Heart right ventricle (tissue), 16 donors: ENCODE measurements at regions not wholly inside any gene's neighbourhood (a gene's known extent, or its start where the extent isn't known, plus 50 kb on each side); places are given as distances from the start of the nearest gene placed in this dataset.
A peak's percentile ranks its signal among the peaks of the same experiment; 100 is the strongest.

Source experiments
- ATAC-seq, 8 donors: fragments of 200-7000 bp; cut with Tn5 transposase; one replicate each; pipeline ENCODE4 v1.9.1; 2020; ENCODE audit warnings: mild to moderate bottlenecking in 8 of 8, moderate library complexity in 8 of 8, moderate number of reproducible peaks in 1 of 8
- DNase-seq, 2 donors: peaks; one replicate each; pipeline ENCODE4 v3.0.0-alpha.2; 2020
- H3K27ac ChIP-seq, 10 donors: fragments of 200-600 bp; sonication (generic) in 2 of 10; one replicate each; pipeline versions ENCODE4 v1.5.0 to v1.8.0; 2020 to 2022; ENCODE audit warnings: mild to moderate bottlenecking in 3 of 10
- H3K27me3 ChIP-seq, 7 donors: fragments of 200-600 bp; one replicate each; pipeline ENCODE4 v1.8.0; 2021 to 2022; ENCODE audit warnings: mild to moderate bottlenecking in 2 of 7
- H3K36me3 ChIP-seq, 9 donors: fragments of 200-600 bp; sonication (generic) in 1 of 9; one replicate each; pipeline versions ENCODE4 v1.5.0 to v1.8.0; 2020 to 2022; ENCODE audit warnings: mild to moderate bottlenecking in 2 of 9
- H3K4me1 ChIP-seq, 9 donors: fragments of 200-600 bp; sonication (generic) in 1 of 9; one replicate each; pipeline versions ENCODE4 v1.5.0 to v1.8.0; 2020 to 2022; ENCODE audit warnings: mild to moderate bottlenecking in 4 of 9
- H3K4me3 ChIP-seq, 10 donors: fragments of 200-600 bp; sonication (generic) in 2 of 10; one replicate each; pipeline versions ENCODE4 v1.5.0 to v1.8.0; 2020 to 2022; ENCODE audit warnings: mild to moderate bottlenecking in 7 of 10, moderate library complexity in 2 of 10
- H3K9me3 ChIP-seq, 11 donors: fragments of 200-600 bp in 10 of 11; sonication (generic) in 2 of 11; one replicate each; pipeline versions ENCODE4 v1.5.0 to v1.8.0; 2013 to 2022; ENCODE audit warnings: mild to moderate bottlenecking in 2 of 11, control low read depth in 1 of 11, moderate library complexity in 1 of 11
- WGBS, 2 donors: extraction: QIAGEN DNeasy Blood & Tissue Kit; methylation state at CpG; one replicate each; pipeline ENCODE4 v1.1.7; 2013; ENCODE audit warnings: inconsistent platforms in 1 of 2; 5-methylcytosine and 5-hydroxymethylcytosine counted together
- intact Hi-C, 10 donors: fragments of 100-400 bp; cut with DNase I; formaldehyde crosslinking; loops; one replicate each; pipeline versions ENCODE4 v1.11.1 to v1.14.2; 2022
- TF ChIP-seq, protein P1 (sequence below), 9 donors: fragments of 200-600 bp; sonication (generic) in 2 of 9; IDR thresholded peaks; one replicate each; pipeline versions ENCODE4 v1.5.0 to v1.8.0; 2021 to 2022; ENCODE audit warnings: antibody characterized with exemption in 9 of 9, mild to moderate bottlenecking in 5 of 9, moderate library complexity in 1 of 9
- donor health status: Arrhythmogenic right ventricular cardiomyopathy.
- donor health status: ischemic (EF 13 %, LVEDD 7.1; RV severe dilation, severe dysfunction).
- donor health status: healthy with polysubstance abuse.
- donor health status: DM: no; HTN: yes; CAD: no.
- donor health status: DM: no; HTN: no; CAD: no.
- donor health status: ischemic (EF 25% LVEDD 6.9; RV normal size, moderate dysfunction).
- donor health status: ischemic (EF 25% LVEDD 5.7; RV mildly dilated, moderate dysfunction).
- donor health status: healthy.
- donor health status: DM: yes; HTN: yes; CAD: no.
- donor health status: Ischemic cardiomyopathy.
- donor health status: ischemic (EF 35%, LVEDD 5.7; RV mildly dilated, moderate dysfunction).
- donor health status: nonischemic (EF 11% LVEDD 7.7; RV severe dilation, severe dysfunction).
- donor health status: DM: yes; HTN: yes; CAD: no.
- donor health status: PGD.
- donor health status: ischemic (EF 29% LVEDD 5.4; RV normal size, mild dysfunction).
- donor health status: nonischemic (EF 23%, LVEDD 6.1; RV moderate dilation, normal function).

DNA sequence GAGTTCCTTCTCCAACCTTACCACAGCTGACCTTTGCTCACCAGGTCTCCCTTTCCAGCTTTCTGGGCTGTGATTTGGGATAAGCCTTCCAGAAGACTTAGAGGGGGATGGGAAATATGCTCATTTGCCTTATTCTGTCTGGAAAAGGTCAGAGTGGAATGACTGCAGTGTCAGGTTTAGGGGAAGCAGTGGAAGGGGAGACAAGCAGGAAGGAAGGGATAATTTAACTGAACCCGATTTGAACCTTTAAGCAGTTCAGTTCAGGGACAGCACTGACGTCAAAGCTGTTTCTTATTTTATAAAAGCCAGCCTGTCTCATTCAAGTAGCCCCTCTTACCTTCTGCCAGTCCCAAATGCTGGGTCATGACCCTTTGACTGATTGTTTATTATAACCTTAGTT is 418.4 kb upstream of the RARB start:
- H3K27me3 ChIP-seq: no peaks in the 10 kb centered on the region
- H3K9me3 ChIP-seq: no peaks in the 10 kb centered on the region
- no peak overlapping the region for H3K4me3 ChIP-seq
- intact Hi-C loops: loop anchor here in 1 of 10 donors (10.0 kb wide), 1 partner anchor 585 kb away; no protein-coding TSS in a partner anchor
- WGBS, 2 donors: 45 to 71% methylated on average over 2 of the region's 2 CpGs
- ATAC-seq (peak in 2 of 8 donors; percentile 49 to 57), DNase-seq (no peak)
- no peaks in the 10 kb centered on the region for H3K36me3 ChIP-seq
- peaks cover 0 to 17% (median 9%) of the 10 kb centered on the region in 9 donors for H3K4me1 ChIP-seq
- H3K27ac ChIP-seq: no peak overlapping the region
- TF ChIP-seq, protein P1, sequence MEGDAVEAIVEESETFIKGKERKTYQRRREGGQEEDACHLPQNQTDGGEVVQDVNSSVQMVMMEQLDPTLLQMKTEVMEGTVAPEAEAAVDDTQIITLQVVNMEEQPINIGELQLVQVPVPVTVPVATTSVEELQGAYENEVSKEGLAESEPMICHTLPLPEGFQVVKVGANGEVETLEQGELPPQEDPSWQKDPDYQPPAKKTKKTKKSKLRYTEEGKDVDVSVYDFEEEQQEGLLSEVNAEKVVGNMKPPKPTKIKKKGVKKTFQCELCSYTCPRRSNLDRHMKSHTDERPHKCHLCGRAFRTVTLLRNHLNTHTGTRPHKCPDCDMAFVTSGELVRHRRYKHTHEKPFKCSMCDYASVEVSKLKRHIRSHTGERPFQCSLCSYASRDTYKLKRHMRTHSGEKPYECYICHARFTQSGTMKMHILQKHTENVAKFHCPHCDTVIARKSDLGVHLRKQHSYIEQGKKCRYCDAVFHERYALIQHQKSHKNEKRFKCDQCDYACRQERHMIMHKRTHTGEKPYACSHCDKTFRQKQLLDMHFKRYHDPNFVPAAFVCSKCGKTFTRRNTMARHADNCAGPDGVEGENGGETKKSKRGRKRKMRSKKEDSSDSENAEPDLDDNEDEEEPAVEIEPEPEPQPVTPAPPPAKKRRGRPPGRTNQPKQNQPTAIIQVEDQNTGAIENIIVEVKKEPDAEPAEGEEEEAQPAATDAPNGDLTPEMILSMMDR (IDR thresholded peaks at IDR 0.05): no peak

DNA sequence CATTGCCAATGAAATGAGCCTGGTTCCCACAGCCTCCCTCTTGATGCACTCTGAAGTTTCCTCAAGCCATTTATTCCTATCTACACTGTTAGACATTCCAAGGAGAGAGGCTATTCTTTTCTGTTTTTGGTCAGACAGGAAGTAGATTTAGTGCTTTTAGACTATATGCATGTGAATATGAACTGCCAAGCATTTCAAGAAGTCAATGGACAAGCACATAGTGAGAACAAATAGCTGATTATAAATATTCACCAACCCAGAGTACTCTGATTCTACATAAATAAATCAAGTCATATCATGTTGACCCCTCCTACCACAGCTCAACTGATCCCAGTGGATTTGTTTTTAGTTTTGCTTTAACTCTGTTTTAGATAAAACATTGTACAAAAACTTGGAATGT is 412.5 kb upstream of the RARB start:
- Histone ChIP-seq H3K4me1 (no peaks in the 10 kb centered on the region), H3K27me3 (no peaks in the 10 kb centered on the region), H3K9me3 (no peaks in the 10 kb centered on the region), H3K27ac (no peak overlapping the region), H3K36me3 (no peaks in the 10 kb centered on the region), H3K4me3 (no peak overlapping the region)
- TF ChIP-seq, protein P1 (IDR thresholded peaks at IDR 0.05): no peak
- DNase-seq (no peak), ATAC-seq (no peak)
- intact Hi-C loops: loop anchor here in 1 of 10 donors (10.0 kb wide), 1 partner anchor 579 kb away; no protein-coding TSS in a partner anchor

DNA sequence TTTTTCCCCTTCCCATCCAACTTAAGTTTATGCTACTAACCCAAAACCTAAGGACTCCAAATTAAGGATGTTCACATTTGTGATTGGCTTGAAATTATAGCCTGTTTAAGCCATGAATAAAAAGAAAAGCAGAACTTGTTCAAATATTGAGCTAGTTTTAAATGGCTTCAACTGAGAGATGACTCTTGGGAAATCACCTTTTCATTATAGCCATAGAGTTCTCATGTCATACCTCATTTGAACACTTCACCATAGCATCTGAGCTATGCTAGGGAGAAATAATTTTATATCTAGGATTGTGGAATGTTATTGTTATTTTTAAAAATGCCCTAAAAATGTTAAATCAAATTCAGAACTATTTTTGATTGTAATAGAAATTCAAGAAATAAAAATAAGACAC is 409.2 kb upstream of the RARB start:
- intact Hi-C loops: loop anchor here in 1 of 10 donors (10.0 kb wide), 1 partner anchor 576 kb away; no protein-coding TSS in a partner anchor
- H3K4me1 ChIP-seq: no peaks in the 10 kb centered on the region
- no peaks in the 10 kb centered on the region for H3K27me3 ChIP-seq
- no peaks in the 10 kb centered on the region for H3K36me3 ChIP-seq
- H3K4me3 ChIP-seq: no peak overlapping the region
- TF ChIP-seq, protein P1 (IDR thresholded peaks at IDR 0.05): no peak
- H3K27ac ChIP-seq: no peak overlapping the region
- no peaks in the 10 kb centered on the region for H3K9me3 ChIP-seq
- ATAC-seq (no peak), DNase-seq (no peak)

DNA sequence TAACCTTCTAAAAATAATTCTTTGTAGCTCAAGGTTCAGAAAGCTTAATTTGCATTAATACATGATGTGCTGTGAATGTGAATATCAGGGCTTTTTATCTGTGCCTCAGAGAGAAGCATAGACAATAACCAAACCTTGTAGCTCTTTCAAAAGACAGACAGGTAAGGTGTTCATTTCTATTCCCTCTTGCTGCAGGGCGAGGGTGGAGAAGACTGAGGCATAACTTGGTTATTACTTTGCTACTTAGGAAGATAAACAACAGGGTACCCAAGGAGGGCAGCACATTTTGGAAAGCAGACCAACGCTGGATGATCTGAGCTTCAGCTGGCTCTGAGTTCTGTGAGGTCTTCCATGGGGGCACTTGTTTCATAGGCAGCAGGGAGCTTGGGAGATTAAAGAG is 408.6 kb upstream of the RARB start:
- DNase-seq: no peak
- Histone ChIP-seq H3K36me3 (no peaks in the 10 kb centered on the region), H3K27me3 (no peaks in the 10 kb centered on the region), H3K4me3 (no peak overlapping the region), H3K27ac (no peak overlapping the region), H3K9me3 (no peaks in the 10 kb centered on the region), H3K4me1 (no peaks in the 10 kb centered on the region)
- intact Hi-C loops: loop anchor here in 1 of 10 donors (10.0 kb wide), 1 partner anchor 575 kb away; no protein-coding TSS in a partner anchor
- TF ChIP-seq, protein P1 (IDR thresholded peaks at IDR 0.05): no peak
- 83 to 86% methylated on average over 2 of the region's 2 CpGs for WGBS, 2 donors
- ATAC-seq: no peak
